ENCODE measurements at regions not wholly inside any gene's neighbourhood (a gene's known extent, or its start where the extent isn't known, plus 50 kb on each side); places are given as distances from the start of the nearest gene placed in this dataset.

DNA sequence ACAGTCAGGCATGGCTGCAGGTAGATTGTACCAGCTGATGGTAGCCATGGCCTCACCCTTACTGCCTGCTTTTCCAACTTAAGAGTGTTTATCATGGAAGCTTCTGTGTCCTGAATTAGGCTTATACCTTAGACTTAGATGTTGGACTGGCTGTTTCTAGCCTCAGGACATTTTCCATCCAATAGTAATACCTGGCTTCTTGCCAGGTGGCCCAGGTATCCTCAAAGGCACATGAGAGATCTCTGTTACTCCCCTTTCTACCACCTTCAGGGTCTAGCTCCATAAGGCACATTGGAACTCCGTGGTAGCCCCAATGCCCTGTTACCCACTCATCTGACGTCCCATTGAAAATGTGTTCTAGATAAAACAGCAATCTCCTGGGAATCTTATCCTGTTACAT, 407.5 kb downstream of the SPRY2 start:
- ChIA-PET POLR2A (no interaction called here), RAD21 (ENCODE audit: low non-redundant PET in 1 of 2, low total read pairs in 2 of 2, uncharacterized antibody in 2 of 2, unreplicated experiment in 2 of 2) (no interaction called here), CTCF (no interaction called here)
- Histone ChIP-seq H3K27ac (ENCODE audit: low read depth, low read length) (no peak overlapping the region), H3K27me3 (ENCODE audit: insufficient read depth, low read length) (no peaks in the 10 kb centered on the region), H3K4me3 (replicated peaks in 1 of 2; ENCODE audit: low read depth in 1 of 2, low read length in 2 of 2) (no peak overlapping the region), H3K9ac (ENCODE audit: low read length) (no peak overlapping the region), H3K4me2 (ENCODE audit: low read length) (no peak overlapping the region), H2AFZ (ENCODE audit: low read depth, low read length, poor library complexity, severe bottlenecking) (no peak overlapping the region), H3K79me2 (ENCODE audit: insufficient read depth, low read length) (no peaks in the 10 kb centered on the region), H3K36me3 (ENCODE audit: control insufficient read depth in 1 of 2, insufficient read depth in 2 of 2, low read length in 2 of 2) (no peaks in the 10 kb centered on the region), H3K9me2 (ENCODE audit: insufficient read depth) (no peaks in the 10 kb centered on the region), H4K20me1 (ENCODE audit: insufficient read depth) (no peaks in the 10 kb centered on the region), H3K4me1 (ENCODE audit: control insufficient read depth in 1 of 2, insufficient read depth in 2 of 2, low read length in 2 of 2) (peaks cover 0 to 12% of the 10 kb centered on the region in 2 experiments; a peak in 1 of 4 replicates), H3K9me3 (ENCODE audit: control insufficient read depth in 1 of 2, insufficient read depth in 1 of 2, low read depth in 1 of 2, low read length in 2 of 2) (no peaks in the 10 kb centered on the region)
- intact Hi-C loops (cut with micrococcal nuclease): no loop called here
- DNase-seq (ENCODE audit: low read depth, low spot score) (no peak), ATAC-seq (no peak)
- TF ChIP-seq, protein P1, sequence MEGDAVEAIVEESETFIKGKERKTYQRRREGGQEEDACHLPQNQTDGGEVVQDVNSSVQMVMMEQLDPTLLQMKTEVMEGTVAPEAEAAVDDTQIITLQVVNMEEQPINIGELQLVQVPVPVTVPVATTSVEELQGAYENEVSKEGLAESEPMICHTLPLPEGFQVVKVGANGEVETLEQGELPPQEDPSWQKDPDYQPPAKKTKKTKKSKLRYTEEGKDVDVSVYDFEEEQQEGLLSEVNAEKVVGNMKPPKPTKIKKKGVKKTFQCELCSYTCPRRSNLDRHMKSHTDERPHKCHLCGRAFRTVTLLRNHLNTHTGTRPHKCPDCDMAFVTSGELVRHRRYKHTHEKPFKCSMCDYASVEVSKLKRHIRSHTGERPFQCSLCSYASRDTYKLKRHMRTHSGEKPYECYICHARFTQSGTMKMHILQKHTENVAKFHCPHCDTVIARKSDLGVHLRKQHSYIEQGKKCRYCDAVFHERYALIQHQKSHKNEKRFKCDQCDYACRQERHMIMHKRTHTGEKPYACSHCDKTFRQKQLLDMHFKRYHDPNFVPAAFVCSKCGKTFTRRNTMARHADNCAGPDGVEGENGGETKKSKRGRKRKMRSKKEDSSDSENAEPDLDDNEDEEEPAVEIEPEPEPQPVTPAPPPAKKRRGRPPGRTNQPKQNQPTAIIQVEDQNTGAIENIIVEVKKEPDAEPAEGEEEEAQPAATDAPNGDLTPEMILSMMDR (IDR thresholded peaks at IDR 0.05 in 2 of 3, conservative IDR thresholded peaks at IDR 0.05 in 1 of 3; ENCODE audit: borderline replicate concordance in 1 of 3, insufficient read depth in 1 of 3, low read depth in 2 of 3, low read length in 2 of 3): no peak
- no peak for TF ChIP-seq CBX3 (IDR thresholded peaks at IDR 0.05; ENCODE audit: low read depth)
- no peak for TF ChIP-seq EGR1 (IDR thresholded peaks at IDR 0.05; ENCODE audit: low read depth)
- no peak for TF ChIP-seq POLR2AphosphoS5 (IDR thresholded peaks at IDR 0.05; ENCODE audit: low read depth, low read length)
- no peak for TF ChIP-seq TCF7L2 (IDR thresholded peaks at IDR 0.05; ENCODE audit: borderline replicate concordance, extremely low read depth, insufficient read depth, insufficient read length)
- no peak for TF ChIP-seq EZH2 (IDR thresholded peaks at IDR 0.05)
- no peak for TF ChIP-seq JUND (IDR thresholded peaks at IDR 0.05)
- TF ChIP-seq, protein P2, sequence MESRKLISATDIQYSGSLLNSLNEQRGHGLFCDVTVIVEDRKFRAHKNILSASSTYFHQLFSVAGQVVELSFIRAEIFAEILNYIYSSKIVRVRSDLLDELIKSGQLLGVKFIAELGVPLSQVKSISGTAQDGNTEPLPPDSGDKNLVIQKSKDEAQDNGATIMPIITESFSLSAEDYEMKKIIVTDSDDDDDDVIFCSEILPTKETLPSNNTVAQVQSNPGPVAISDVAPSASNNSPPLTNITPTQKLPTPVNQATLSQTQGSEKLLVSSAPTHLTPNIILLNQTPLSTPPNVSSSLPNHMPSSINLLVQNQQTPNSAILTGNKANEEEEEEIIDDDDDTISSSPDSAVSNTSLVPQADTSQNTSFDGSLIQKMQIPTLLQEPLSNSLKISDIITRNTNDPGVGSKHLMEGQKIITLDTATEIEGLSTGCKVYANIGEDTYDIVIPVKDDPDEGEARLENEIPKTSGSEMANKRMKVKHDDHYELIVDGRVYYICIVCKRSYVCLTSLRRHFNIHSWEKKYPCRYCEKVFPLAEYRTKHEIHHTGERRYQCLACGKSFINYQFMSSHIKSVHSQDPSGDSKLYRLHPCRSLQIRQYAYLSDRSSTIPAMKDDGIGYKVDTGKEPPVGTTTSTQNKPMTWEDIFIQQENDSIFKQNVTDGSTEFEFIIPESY (IDR thresholded peaks at IDR 0.05; ENCODE audit: extremely low read depth, insufficient replicate concordance, low read length): no peak
- no peak for TF ChIP-seq ZFX (IDR thresholded peaks at IDR 0.05)
- TF ChIP-seq EZH2phosphoT487 (IDR thresholded peaks at IDR 0.05; ENCODE audit: borderline replicate concordance): no peak
- TF ChIP-seq POLR2A (IDR thresholded peaks at IDR 0.05; ENCODE audit: borderline replicate concordance, extremely low read depth, insufficient read depth, insufficient read length): no peak
- TF ChIP-seq SIN3A (IDR thresholded peaks at IDR 0.05; ENCODE audit: low read depth): no peak
- TF ChIP-seq, protein P3, sequence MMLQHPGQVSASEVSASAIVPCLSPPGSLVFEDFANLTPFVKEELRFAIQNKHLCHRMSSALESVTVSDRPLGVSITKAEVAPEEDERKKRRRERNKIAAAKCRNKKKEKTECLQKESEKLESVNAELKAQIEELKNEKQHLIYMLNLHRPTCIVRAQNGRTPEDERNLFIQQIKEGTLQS (IDR thresholded peaks at IDR 0.05): no peak
- no TSS peak for BruUV-seq (replicated peaks)
